Ishikawa (cell line): ENCODE measurements at regions not wholly inside any gene's neighbourhood (a gene's known extent, or its start where the extent isn't known, plus 50 kb on each side); places are given as distances from the start of the nearest gene placed in this dataset.

Experiments used
- CEBPB ChIP-seq: IDR thresholded peaks from 2 replicates; pipeline ENCODE4 v1.6.1; 2012
- CREB1 ChIP-seq: IDR thresholded peaks from 2 replicates; pipeline ENCODE4 v1.6.1; 2012; ENCODE audit warnings: low read depth
- EGR1 ChIP-seq: IDR thresholded peaks from 2 replicates; pipeline ENCODE4 v1.6.1; 2012
- EP300 ChIP-seq: IDR thresholded peaks from 2 replicates; pipeline ENCODE4 v1.6.1; 2012; ENCODE audit warnings: borderline replicate concordance
- FOXM1 ChIP-seq: IDR thresholded peaks from 2 replicates; pipeline ENCODE4 v1.6.1; 2012; ENCODE audit warnings: low read depth, borderline replicate concordance
- MAX ChIP-seq: IDR thresholded peaks from 2 replicates; pipeline ENCODE4 v1.6.1; 2012
- NFIC ChIP-seq: IDR thresholded peaks from 2 replicates; pipeline ENCODE4 v1.6.1; 2012
- RAD21 ChIP-seq: IDR thresholded peaks from 2 replicates; pipeline ENCODE4 v1.6.1; 2012; ENCODE audit warnings: low read depth
- REST ChIP-seq: IDR thresholded peaks from 2 replicates; pipeline ENCODE4 v1.6.1; 2012; ENCODE audit warnings: low read depth, mild to moderate bottlenecking
- TAF1 ChIP-seq: IDR thresholded peaks from 2 replicates; pipeline ENCODE4 v1.6.1; 2012; ENCODE audit warnings: low read depth, mild to moderate bottlenecking
- TCF12 ChIP-seq: IDR thresholded peaks from 2 replicates; pipeline ENCODE4 v1.6.1; 2012; ENCODE audit warnings: low read depth
- TEAD4 ChIP-seq: IDR thresholded peaks from 2 replicates; pipeline ENCODE4 v1.6.1; 2012
- USF1 ChIP-seq: IDR thresholded peaks from 2 replicates; pipeline ENCODE4 v1.6.1; 2012
- YY1 ChIP-seq: IDR thresholded peaks from 2 replicates; pipeline ENCODE4 v1.6.1; 2012; ENCODE audit warnings: low read depth
- ZBTB7A ChIP-seq: IDR thresholded peaks from 2 replicates; pipeline ENCODE4 v1.6.1; 2012; ENCODE audit warnings: low read depth

GRCh38 chr15:29369261-29369660 lies 99.6 kb upstream of the NSMCE3 start:
- TF ChIP-seq RAD21 (no peak), TCF12 (no peak), REST (no peak), MAX (no peak), EGR1 (no peak), CREB1 (no peak), YY1 (no peak), EP300 (no peak), FOXM1 (no peak), ZBTB7A (no peak), CEBPB (no peak), TEAD4 (no peak), USF1 (no peak), NFIC (no peak), TAF1 (no peak)

- TF ChIP-seq YY1 (no peak), TAF1 (no peak), CREB1 (no peak), MAX (no peak), RAD21 (no peak; the same call in 1 of the 2 replicates), NFIC (no peak), REST (no peak), TCF12 (no peak), FOXM1 (no peak), USF1 (no peak), ZBTB7A (no peak), EP300 (no peak)
Observed at GRCh38 chr15:29364426-29365078, 94.9 kb upstream of the NSMCE3 start.

- no peak for TF ChIP-seq RAD21
Observed at GRCh38 chr15:29361560-29361959, 91.9 kb upstream of the NSMCE3 start.

GRCh38 chr15:29360152-29360551 lies 90.5 kb upstream of the NSMCE3 start:
- TF ChIP-seq NFIC (no peak), CREB1 (no peak), EP300 (no peak), TCF12 (no peak), TEAD4 (no peak), EGR1 (no peak), MAX (no peak), USF1 (no peak), CEBPB (no peak), ZBTB7A (no peak), TAF1 (no peak), FOXM1 (no peak), RAD21 (no peak), YY1 (no peak), REST (no peak)
